WTC11 (cell line): ENCODE measurements at regions not wholly inside any gene's neighbourhood (a gene's known extent, or its start where the extent isn't known, plus 50 kb on each side); places are given as distances from the start of the nearest gene placed in this dataset.

Experiments
- ATAC-seq: fragments of 200-7000 bp; cut with Tn5 transposase; 2 replicates; pipeline ENCODE4 v1.10.0; 2021; ENCODE audit warnings: mild to moderate bottlenecking, moderate library complexity
- CTCF ChIA-PET: fragments of 300-600 bp; sonication (Branson Sonifier 250); formaldehyde crosslinking; loops from one replicate; lab custom pipeline; 2021; ENCODE audit warnings: antibody characterized with exemption; lab: Charles Lee
- POLR2A ChIA-PET: fragments of 350-600 bp; sonication (Branson Sonifier 250); formaldehyde crosslinking; loops from one replicate; lab custom pipeline; 2021; ENCODE audit warnings: antibody characterized with exemption; lab: Charles Lee
- DNase-seq: peaks from one replicate; pipeline ENCODE4 v3.0.0; 2021; ENCODE audit warnings: low spot score
- H3K27ac Mint-ChIP-seq: 2 replicates; pipeline ENCODE4 v1.8.0; 2021; ENCODE audit warnings: mixed read lengths
- H3K27me3 Mint-ChIP-seq: 2 replicates; pipeline ENCODE4 v1.8.0; 2021; ENCODE audit warnings: low read depth, mild to moderate bottlenecking, moderate library complexity, mixed read lengths
- H3K36me3 Mint-ChIP-seq: 2 replicates; pipeline ENCODE4 v1.8.0; 2021; ENCODE audit warnings: mixed read lengths
- H3K4me1 Mint-ChIP-seq: 2 replicates; pipeline ENCODE4 v1.8.0; 2022; ENCODE audit warnings: mixed read lengths
- H3K4me3 Mint-ChIP-seq: 2 replicates; pipeline ENCODE4 v1.8.0; 2021; ENCODE audit warnings: mild to moderate bottlenecking, moderate library complexity, mixed read lengths
- H3K9me3 Mint-ChIP-seq: 2 replicates; pipeline ENCODE4 v1.8.0; 2021; ENCODE audit warnings: mixed read lengths
- ARID4B ChIP-seq: sonication (generic); formaldehyde crosslinking; IDR thresholded peaks from 2 replicates; pipeline ENCODE4 v1.8.0; 2023; ENCODE audit warnings: missing genetic modification reagents, mild to moderate bottlenecking, borderline replicate concordance
- E2F4 ChIP-seq: sonication (generic); formaldehyde crosslinking; IDR thresholded peaks from 2 replicates; pipeline ENCODE4 v1.8.1; 2022; ENCODE audit warnings: low read depth, mild to moderate bottlenecking, moderate library complexity, missing genetic modification reagents, borderline replicate concordance
- EMX1 ChIP-seq: fragments of 250-450 bp; sonication (Bioruptor Pico); IDR thresholded peaks from 2 replicates; pipeline ENCODE4 v1.8.0; 2021; ENCODE audit warnings: mild to moderate bottlenecking
- ESRRA ChIP-seq: sonication (generic); formaldehyde crosslinking; IDR thresholded peaks from 2 replicates; pipeline ENCODE4 v1.8.1; 2022; ENCODE audit warnings: mild to moderate bottlenecking, missing genetic modification reagents, borderline replicate concordance
- FOXP1 ChIP-seq: sonication (generic); formaldehyde crosslinking; IDR thresholded peaks from 2 replicates; pipeline ENCODE4 v1.8.0; 2022; ENCODE audit warnings: missing genetic modification reagents, mild to moderate bottlenecking, moderate library complexity, borderline replicate concordance
- GRHL2 ChIP-seq: fragments of 250-450 bp; sonication (Bioruptor Pico); IDR thresholded peaks from 2 replicates; pipeline ENCODE4 v1.8.0; 2022; ENCODE audit warnings: mild to moderate bottlenecking, moderate library complexity; ENCODE audit not compliant: insufficient replicate concordance, severe bottlenecking
- NR3C1 ChIP-seq: sonication (generic); formaldehyde crosslinking; conservative IDR thresholded peaks from 2 replicates; pipeline ENCODE4 v1.8.1; 2023; ENCODE audit warnings: low read depth, mild to moderate bottlenecking, missing genetic modification reagents
- SP1 ChIP-seq: sonication (generic); formaldehyde crosslinking; conservative IDR thresholded peaks from 2 replicates; pipeline ENCODE4 v1.8.1; 2022; ENCODE audit warnings: missing genetic modification reagents
- TCF7 ChIP-seq: sonication (generic); formaldehyde crosslinking; IDR thresholded peaks from 2 replicates; pipeline ENCODE4 v1.8.0; 2022; ENCODE audit warnings: mild to moderate bottlenecking, low read depth, missing genetic modification reagents, moderate library complexity
- TEAD1 ChIP-seq: sonication (generic); formaldehyde crosslinking; IDR thresholded peaks from 2 replicates; pipeline ENCODE4 v1.8.0; 2022; ENCODE audit warnings: mild to moderate bottlenecking, missing genetic modification reagents
- ZNF281 ChIP-seq: sonication (generic); formaldehyde crosslinking; IDR thresholded peaks from 2 replicates; pipeline ENCODE4 v1.8.0; 2023; ENCODE audit warnings: mild to moderate bottlenecking, missing genetic modification reagents
- ZNF512 ChIP-seq: sonication (generic); formaldehyde crosslinking; IDR thresholded peaks from 2 replicates; pipeline ENCODE4 v1.8.1; 2022; ENCODE audit warnings: missing genetic modification reagents, borderline replicate concordance
- TF ChIP-seq, protein P1 (sequence below): sonication (generic); formaldehyde crosslinking; IDR thresholded peaks from 2 replicates; pipeline ENCODE4 v1.8.1; 2023; ENCODE audit warnings: mild to moderate bottlenecking, missing genetic modification reagents, moderate library complexity

- no peak for TF ChIP-seq ARID4B (CRISPR knock-in tag)
- TF ChIP-seq FOXP1 (CRISPR knock-in tag): no peak
- TF ChIP-seq TCF7 (CRISPR knock-in tag): no peak
- no peak for TF ChIP-seq TEAD1
- no peak for TF ChIP-seq ZNF512 (CRISPR knock-in tag)
- TF ChIP-seq ESRRA (CRISPR knock-in tag): no peak
- TF ChIP-seq GRHL2 (CRISPR knock-in tag): no peak
- no peak for TF ChIP-seq NR3C1
- no peak for TF ChIP-seq ZNF281 (CRISPR knock-in tag)
These were observed 856.8 kb upstream of the CELF2 start (continued) for GRCh38 chr10:10160821-10161312.

GRCh38 chr10:10164848-10165247, 852.8 kb upstream of the CELF2 start:
- peak overlapping the region; percentile 97 for H3K27ac Mint-ChIP-seq
- ChIA-PET CTCF (interaction anchor here (0.8 kb wide), 1 partner anchor 311 kb away, joined by 3 read pairs; no protein-coding TSS in a partner anchor), POLR2A (no interaction called here)
- ATAC-seq (peak; percentile 60), DNase-seq (no peak)
- H3K9me3 Mint-ChIP-seq: peaks cover 32% of the 10 kb centered on the region
- peaks cover 38% of the 10 kb centered on the region for H3K36me3 Mint-ChIP-seq
- H3K4me3 Mint-ChIP-seq: no peak overlapping the region
- peaks cover 56% of the 10 kb centered on the region for H3K4me1 Mint-ChIP-seq
- TF ChIP-seq, protein P1, sequence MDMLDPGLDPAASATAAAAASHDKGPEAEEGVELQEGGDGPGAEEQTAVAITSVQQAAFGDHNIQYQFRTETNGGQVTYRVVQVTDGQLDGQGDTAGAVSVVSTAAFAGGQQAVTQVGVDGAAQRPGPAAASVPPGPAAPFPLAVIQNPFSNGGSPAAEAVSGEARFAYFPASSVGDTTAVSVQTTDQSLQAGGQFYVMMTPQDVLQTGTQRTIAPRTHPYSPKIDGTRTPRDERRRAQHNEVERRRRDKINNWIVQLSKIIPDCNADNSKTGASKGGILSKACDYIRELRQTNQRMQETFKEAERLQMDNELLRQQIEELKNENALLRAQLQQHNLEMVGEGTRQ: peak; percentile 27; the same call in 1 of the 2 replicates
- TF ChIP-seq EMX1 (CRISPR knock-in tag): no peak
- peaks cover 16% of the 10 kb centered on the region for H3K27me3 Mint-ChIP-seq

DNA sequence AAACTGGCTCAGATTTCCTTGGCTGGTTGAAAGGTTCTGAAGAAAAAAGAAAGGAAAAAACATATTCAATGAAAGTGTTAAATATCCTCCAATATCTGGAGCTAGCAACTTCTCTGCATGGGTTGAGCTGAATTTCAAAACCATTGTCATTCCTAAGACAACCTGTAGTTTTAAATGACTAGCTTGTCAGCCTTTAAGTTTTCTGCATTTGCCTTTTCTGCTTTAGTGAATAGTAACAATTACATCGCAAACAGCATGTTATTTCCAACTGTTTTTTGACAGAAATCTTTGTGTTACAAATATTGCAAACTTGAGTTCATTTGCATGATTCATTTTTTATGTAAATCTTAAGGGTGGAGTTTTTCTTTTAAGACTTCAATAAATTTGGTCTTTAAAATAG, 852.3 kb upstream of the CELF2 start:
- ATAC-seq: peak; percentile 75
- ChIA-PET POLR2A (no interaction called here), CTCF (interaction anchor here (0.8 kb wide), 1 partner anchor 310 kb away, joined by 3 read pairs; no protein-coding TSS in a partner anchor)
- Mint-ChIP-seq H3K27ac (peak overlapping the region; percentile 96), H3K9me3 (peaks cover 26% of the 10 kb centered on the region), H3K27me3 (peaks cover 13% of the 10 kb centered on the region; the same call in 1 of the 2 replicates), H3K36me3 (peaks cover 32% of the 10 kb centered on the region), H3K4me1 (peaks cover 62% of the 10 kb centered on the region), H3K4me3 (peak overlapping the region; percentile 51)
- no peak for DNase-seq
- TF ChIP-seq E2F4 (CRISPR knock-in tag) (no peak), SP1 (CRISPR knock-in tag) (0 out of 2 replicates have a peak, but pooled peaks have one; percentile 22)
